C4-2B (cell line): ENCODE measurements at regions not wholly inside any gene's neighbourhood (a gene's known extent, or its start where the extent isn't known, plus 50 kb on each side); places are given as distances from the start of the nearest gene placed in this dataset.

Experiments
- H3K27ac ChIP-seq: fragments of 450-650 bp; 2 replicates; pipeline ENCODE4 v1.5.1; 2017
- CTCF ChIP-seq: fragments of 450-650 bp; conservative IDR thresholded peaks from 2 replicates; pipeline ENCODE4 v1.5.1; 2017; ENCODE audit warnings: mild to moderate bottlenecking
- ZFX ChIP-seq: fragments of 450-650 bp; IDR thresholded peaks from 2 replicates; pipeline ENCODE4 v1.6.1; 2017

GRCh38 chr2:39938035-39938835, 159.2 kb upstream of the THUMPD2 start:
- no peak overlapping the region for H3K27ac ChIP-seq
- TF ChIP-seq CTCF (no peak), ZFX (no peak)

GRCh38 chr2:39937621-39938020, 158.6 kb upstream of the THUMPD2 start:
- H3K27ac ChIP-seq, result no peak overlapping the region
- TF ChIP-seq ZFX (no peak), CTCF (no peak)

GRCh38 chr2:39934851-39935250, 155.8 kb upstream of the THUMPD2 start:
- TF ChIP-seq ZFX, result no peak
- no peak for TF ChIP-seq CTCF

GRCh38 chr2:39933196-39933595, 154.1 kb upstream of the THUMPD2 start:
- TF ChIP-seq ZFX, result no peak
- TF ChIP-seq CTCF, result no peak
- H3K27ac ChIP-seq, result no peak overlapping the region

More at GRCh38 chr2:39934851-39935250, 155.8 kb upstream of the THUMPD2 start:
- no peak overlapping the region for H3K27ac ChIP-seq

- no peak overlapping the region for H3K27ac ChIP-seq
- TF ChIP-seq ZFX (no peak), CTCF (no peak)
These were observed 153.1 kb upstream of the THUMPD2 start for GRCh38 chr2:39932198-39932597.

- no peak overlapping the region for H3K27ac ChIP-seq
These were observed 151.3 kb upstream of the THUMPD2 start for GRCh38 chr2:39930175-39930917.

More at GRCh38 chr2:39930175-39930917, 151.3 kb upstream of the THUMPD2 start:
- no peak for TF ChIP-seq ZFX
- no peak for TF ChIP-seq CTCF
